ENCODE measurements at regions not wholly inside any gene's neighbourhood (a gene's known extent, or its start where the extent isn't known, plus 50 kb on each side); places are given as distances from the start of the nearest gene placed in this dataset.

DNA sequence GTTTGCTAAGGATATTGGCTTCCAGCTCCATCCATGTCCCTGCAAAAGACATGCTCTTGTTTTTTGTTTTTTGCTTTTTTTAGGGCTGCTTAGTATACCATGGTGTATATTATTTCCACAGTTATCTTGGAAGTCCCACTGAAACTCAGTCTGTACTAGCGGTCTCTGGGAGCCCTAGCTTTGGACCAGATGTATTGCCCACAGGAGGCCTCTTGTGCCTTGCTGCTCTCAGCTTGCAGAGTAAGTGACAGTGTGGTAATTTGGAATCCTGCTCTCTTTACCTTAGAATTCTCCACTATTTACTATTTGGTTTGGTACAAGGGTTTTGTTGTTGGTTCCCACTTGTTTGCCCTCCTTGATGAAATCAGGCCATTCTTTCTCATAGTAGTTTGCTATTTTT is 1022.9 kb downstream of the LRFN5 start:
- H3K4me3 ChIP-seq, result no peak overlapping the region
- TF ChIP-seq POLR2A (IDR thresholded peaks at IDR 0.05), result no peak
- TF ChIP-seq EP300 (IDR thresholded peaks at IDR 0.05), result no peak
- TF ChIP-seq POLR2AphosphoS5 (IDR thresholded peaks at IDR 0.05), result no peak
- TF ChIP-seq, protein P1, sequence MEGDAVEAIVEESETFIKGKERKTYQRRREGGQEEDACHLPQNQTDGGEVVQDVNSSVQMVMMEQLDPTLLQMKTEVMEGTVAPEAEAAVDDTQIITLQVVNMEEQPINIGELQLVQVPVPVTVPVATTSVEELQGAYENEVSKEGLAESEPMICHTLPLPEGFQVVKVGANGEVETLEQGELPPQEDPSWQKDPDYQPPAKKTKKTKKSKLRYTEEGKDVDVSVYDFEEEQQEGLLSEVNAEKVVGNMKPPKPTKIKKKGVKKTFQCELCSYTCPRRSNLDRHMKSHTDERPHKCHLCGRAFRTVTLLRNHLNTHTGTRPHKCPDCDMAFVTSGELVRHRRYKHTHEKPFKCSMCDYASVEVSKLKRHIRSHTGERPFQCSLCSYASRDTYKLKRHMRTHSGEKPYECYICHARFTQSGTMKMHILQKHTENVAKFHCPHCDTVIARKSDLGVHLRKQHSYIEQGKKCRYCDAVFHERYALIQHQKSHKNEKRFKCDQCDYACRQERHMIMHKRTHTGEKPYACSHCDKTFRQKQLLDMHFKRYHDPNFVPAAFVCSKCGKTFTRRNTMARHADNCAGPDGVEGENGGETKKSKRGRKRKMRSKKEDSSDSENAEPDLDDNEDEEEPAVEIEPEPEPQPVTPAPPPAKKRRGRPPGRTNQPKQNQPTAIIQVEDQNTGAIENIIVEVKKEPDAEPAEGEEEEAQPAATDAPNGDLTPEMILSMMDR (IDR thresholded peaks at IDR 0.05), result no peak
- 100% methylated on average over 1 of the region's 1 CpG for WGBS, 2 donors (ENCODE audit: low coverage in 1 of 2)
- H3K9me3 ChIP-seq, result no peaks in the 10 kb centered on the region
- no peaks in the 10 kb centered on the region for H3K36me3 ChIP-seq
- no peak for ATAC-seq
- H3K4me1 ChIP-seq, result no peaks in the 10 kb centered on the region
- no peak overlapping the region for H3K27ac ChIP-seq
- H3K27me3 ChIP-seq, result no peaks in the 10 kb centered on the region

DNA sequence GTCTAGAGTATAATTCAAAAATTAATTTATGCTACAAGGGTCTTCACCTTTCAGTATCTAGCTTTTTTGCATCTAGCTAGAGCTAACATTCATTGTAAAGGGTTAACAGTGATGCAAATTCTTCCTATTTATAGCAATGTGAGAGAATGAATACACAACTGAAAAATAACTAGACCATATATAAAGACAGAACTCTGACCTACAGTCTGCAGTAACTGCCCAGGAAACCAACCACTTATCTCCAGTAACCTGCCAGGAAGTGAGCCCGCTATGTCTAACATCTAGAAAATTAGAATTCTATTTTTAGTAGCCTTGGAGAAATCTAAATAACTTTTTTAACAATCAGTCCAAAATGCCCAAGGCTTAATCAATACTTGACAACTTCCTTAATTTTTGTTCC is 1021.9 kb downstream of the LRFN5 start:
- Histone ChIP-seq H3K36me3 (no peaks in the 10 kb centered on the region), H3K9me3 (no peaks in the 10 kb centered on the region), H3K4me1 (no peaks in the 10 kb centered on the region), H3K27me3 (no peaks in the 10 kb centered on the region), H3K4me3 (no peak overlapping the region), H3K27ac (no peak overlapping the region)
- ATAC-seq, result no peak
- 71% methylated on average over 1 of the region's 1 CpG; no CpG with 5 or more reads in 1 of the 2 donors for WGBS, 2 donors (ENCODE audit: low coverage in 1 of 2)
- TF ChIP-seq EP300 (IDR thresholded peaks at IDR 0.05), result no peak
- TF ChIP-seq, protein P1 (IDR thresholded peaks at IDR 0.05), result no peak
- TF ChIP-seq POLR2AphosphoS5 (IDR thresholded peaks at IDR 0.05), result no peak
- TF ChIP-seq POLR2A (IDR thresholded peaks at IDR 0.05), result no peak

GRCh38 chr14:42626986-42627385 is 1020.3 kb downstream of the LRFN5 start:
- H3K4me3 ChIP-seq, result no peak overlapping the region
- no peak for ATAC-seq
- TF ChIP-seq POLR2AphosphoS5 (IDR thresholded peaks at IDR 0.05) (no peak), EP300 (IDR thresholded peaks at IDR 0.05) (no peak), POLR2A (IDR thresholded peaks at IDR 0.05) (no peak)
- TF ChIP-seq, protein P1 (IDR thresholded peaks at IDR 0.05), result no peak
- no peaks in the 10 kb centered on the region for H3K4me1 ChIP-seq
- H3K27ac ChIP-seq, result no peak overlapping the region
- H3K9me3 ChIP-seq, result no peaks in the 10 kb centered on the region
- H3K36me3 ChIP-seq, result no peaks in the 10 kb centered on the region
- no peaks in the 10 kb centered on the region for H3K27me3 ChIP-seq

DNA sequence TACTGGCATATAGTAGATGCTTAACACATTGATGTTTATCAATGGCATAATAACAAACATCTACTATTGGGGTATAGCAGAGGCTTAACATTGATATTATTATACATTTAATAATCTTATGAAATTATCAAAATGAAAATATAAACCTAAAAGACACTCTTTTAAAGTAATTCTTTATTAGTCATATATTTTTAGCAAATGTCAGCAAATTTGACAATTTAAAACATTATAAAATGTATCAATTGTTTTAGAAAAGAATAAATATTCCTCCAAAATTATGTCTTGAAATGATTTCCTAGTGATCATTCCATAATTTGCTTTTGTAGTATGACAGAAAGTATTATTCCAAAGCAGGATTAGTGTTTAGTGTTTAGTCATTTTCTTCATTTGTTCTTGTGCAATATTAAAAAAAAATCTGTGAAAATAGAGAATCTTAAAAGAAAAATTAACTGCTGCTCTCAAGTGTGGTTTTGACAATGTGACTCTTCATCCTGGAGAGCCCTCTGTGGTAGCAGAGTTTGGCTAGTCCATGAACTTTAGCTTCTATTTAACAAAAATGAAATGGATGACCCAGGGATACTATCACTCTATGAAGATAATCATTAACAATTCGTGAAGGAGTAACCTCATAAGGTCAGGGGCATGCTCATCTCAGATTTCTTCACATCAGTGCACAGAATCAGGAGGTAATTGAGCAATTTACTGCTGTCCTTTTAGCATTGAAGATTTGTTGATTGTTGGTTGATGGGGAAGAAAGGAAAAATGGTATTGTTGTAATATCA is 1018.5 kb downstream of the LRFN5 start:
- Histone ChIP-seq H3K27ac (no peak overlapping the region), H3K27me3 (no peaks in the 10 kb centered on the region), H3K4me1 (no peaks in the 10 kb centered on the region), H3K36me3 (no peaks in the 10 kb centered on the region), H3K9me3 (no peaks in the 10 kb centered on the region), H3K4me3 (no peak overlapping the region)
- TF ChIP-seq, protein P1 (IDR thresholded peaks at IDR 0.05), result no peak
- no peak for TF ChIP-seq EP300 (IDR thresholded peaks at IDR 0.05)
- no peak for TF ChIP-seq POLR2A (IDR thresholded peaks at IDR 0.05)
- no peak for TF ChIP-seq POLR2AphosphoS5 (IDR thresholded peaks at IDR 0.05)
- no peak for ATAC-seq
- WGBS, 2 donors (ENCODE audit: low coverage in 1 of 2), result 0 to 32% methylated on average over 1 of the region's 1 CpG

GRCh38 chr14:42617005-42617404 is 1010.3 kb downstream of the LRFN5 start:
- 69 to 81% methylated on average over 1 of the region's 1 CpG for WGBS, 2 donors (ENCODE audit: low coverage in 1 of 2)

More at GRCh38 chr14:42617005-42617404, 1010.3 kb downstream of the LRFN5 start:
- Histone ChIP-seq H3K4me1 (no peaks in the 10 kb centered on the region), H3K27ac (no peak overlapping the region), H3K4me3 (no peak overlapping the region), H3K9me3 (no peaks in the 10 kb centered on the region), H3K27me3 (no peaks in the 10 kb centered on the region), H3K36me3 (no peaks in the 10 kb centered on the region)
- TF ChIP-seq POLR2A (IDR thresholded peaks at IDR 0.05) (no peak), EP300 (IDR thresholded peaks at IDR 0.05) (no peak), POLR2AphosphoS5 (IDR thresholded peaks at IDR 0.05) (no peak)
- TF ChIP-seq, protein P1 (IDR thresholded peaks at IDR 0.05), result no peak
- ATAC-seq, result no peak

Data from gastroesophageal sphincter (tissue), 4 donors.